NOMO-1 treated with dmso at 0.1 percent for 144 hours (cell line): ENCODE measurements at regions not wholly inside any gene's neighbourhood (a gene's known extent, or its start where the extent isn't known, plus 50 kb on each side); places are given as distances from the start of the nearest gene placed in this dataset.
"Not testable (repeated sequence)": the region's sequence is repeated elsewhere in the genome, so short reads cannot be mapped to it uniquely, and the experiment has no call there.

Experiments used
- DNase-seq: peaks from one replicate; lab custom pipeline; 2025; ENCODE audit not compliant: unreplicated experiment; lab: John Stamatoyannopoulos, UW

DNA sequence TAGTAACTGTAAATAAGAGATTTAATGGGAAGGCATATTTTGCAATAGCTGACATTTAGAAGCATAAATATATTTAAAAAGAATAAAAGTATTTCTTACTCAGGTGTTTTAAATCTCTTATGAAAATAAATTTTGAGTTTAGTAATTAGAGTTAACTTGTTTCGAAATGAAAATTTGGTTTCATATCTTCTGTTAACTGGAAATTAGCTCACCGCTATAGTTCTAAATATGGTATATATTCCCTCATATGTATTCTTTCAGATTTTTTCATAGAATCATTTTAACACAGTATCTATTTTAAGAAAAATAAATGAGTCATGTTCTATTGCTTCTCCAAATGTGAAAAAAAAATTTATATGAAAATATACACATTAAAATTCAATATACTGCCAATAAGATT is 434.1 kb downstream of the DTWD2 start:
- no peak for DNase-seq

DNA sequence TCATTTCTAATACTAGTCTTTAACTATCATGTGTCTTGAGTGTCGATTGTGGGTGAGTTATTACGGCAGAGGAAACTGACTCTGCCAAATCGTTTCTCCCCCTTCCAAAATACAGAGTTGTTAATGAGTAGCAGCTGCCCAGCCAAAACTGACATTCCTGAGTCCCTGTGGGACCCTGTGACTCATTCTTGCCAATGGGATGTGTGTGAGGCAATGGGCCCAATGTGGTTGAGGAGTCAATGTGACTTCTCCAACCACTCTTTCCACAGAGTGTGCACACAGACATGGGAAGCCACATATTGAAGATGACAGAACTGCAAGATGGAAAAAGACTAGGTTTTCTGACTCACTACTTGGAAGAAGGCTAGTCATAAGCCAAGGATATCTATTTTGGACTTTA is 434.7 kb downstream of the DTWD2 start:
- DNase-seq = no peak

DNA sequence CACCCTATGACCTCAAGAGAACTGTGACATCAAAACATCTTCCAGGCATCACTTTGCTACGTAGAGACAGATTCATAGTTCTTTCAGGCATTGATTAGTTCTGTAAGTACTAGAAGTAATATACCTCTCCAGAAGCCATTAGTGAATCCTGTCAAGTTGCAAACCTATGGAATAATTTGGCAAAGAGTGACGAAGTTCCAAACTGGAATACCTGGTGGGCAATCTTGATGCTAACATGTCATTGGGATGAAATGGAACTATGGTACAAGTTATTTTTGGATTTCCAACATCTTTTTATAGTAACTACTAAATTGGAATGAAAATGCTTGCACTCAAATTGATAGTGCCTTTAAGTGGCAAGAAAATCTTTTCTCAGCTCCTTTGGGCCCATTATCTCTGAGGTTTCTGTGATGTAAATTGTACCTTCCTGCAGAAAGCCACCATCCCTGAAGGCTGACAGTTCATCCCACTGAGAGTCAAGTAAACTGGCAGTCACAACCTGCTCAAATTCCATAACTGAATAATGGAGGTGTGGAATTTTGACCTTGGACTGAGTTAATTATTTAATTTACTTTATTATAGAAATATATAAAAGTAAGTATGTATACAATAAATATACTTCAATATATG is 435.5 kb downstream of the DTWD2 start:
- no peak for DNase-seq

DNA sequence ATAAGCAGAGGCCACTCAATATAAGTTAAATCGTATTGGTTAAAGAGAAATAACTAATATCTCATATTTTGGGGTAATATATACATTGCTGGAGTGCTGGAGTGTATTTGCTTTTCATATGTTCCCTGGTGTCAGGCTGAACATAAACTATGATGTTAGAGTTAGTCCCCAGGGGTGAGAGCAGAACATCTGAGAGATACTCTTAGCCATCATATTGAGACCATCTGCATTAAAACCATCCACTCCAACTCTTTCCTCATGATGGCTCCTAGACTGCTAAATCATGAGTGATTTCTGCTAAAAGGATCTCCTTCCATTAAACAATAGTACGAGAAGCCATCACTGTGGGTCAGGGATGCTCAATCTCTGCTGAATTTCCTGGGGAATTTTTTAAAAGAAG is 436.2 kb downstream of the DTWD2 start:
- no peak for DNase-seq

DNA sequence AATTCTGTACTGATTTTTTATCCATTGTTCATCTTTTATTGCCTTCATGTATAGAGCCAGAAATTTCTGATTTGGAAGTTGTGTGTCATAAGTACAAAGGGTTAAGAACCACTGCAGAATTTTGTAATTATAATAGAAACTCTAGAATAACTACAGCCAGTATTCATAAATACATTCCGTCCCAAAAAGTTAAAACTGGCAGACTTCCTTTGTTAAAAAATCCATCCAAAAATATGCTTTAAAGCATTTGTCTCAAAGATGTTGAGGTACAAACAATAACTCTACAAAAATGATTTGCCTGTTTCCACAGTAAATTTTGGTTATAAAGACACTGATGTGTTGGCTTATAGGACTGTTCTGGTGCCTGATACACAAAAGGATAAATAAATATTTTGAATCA is 436.6 kb downstream of the DTWD2 start:
- no peak for DNase-seq

DNA sequence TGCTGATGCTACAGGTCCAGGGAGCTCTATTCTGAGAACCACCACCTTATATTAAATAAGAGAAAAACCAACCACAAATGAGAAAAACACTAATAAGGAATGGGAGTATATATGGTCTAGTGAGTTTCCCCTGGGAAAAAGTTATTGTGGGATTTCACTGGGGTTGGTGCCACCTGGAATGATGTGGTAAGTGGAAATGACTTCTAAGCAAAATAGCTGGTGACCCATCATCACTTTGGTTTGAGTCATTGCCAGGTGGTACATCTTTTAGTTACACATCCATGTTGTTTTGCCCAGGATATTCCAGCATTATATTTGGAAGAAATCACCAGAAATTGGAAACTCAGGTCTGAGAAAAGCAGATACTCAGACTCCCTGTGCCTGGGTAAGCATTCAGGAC is 437.3 kb downstream of the DTWD2 start:
- no peak for DNase-seq

- no peak for DNase-seq
Measured at GRCh38 chr5:118548761-118549720, 439.3 kb downstream of the DTWD2 start.

GRCh38 chr5:118545470-118545869 is 442.9 kb downstream of the DTWD2 start:
- no peak for DNase-seq

DNA sequence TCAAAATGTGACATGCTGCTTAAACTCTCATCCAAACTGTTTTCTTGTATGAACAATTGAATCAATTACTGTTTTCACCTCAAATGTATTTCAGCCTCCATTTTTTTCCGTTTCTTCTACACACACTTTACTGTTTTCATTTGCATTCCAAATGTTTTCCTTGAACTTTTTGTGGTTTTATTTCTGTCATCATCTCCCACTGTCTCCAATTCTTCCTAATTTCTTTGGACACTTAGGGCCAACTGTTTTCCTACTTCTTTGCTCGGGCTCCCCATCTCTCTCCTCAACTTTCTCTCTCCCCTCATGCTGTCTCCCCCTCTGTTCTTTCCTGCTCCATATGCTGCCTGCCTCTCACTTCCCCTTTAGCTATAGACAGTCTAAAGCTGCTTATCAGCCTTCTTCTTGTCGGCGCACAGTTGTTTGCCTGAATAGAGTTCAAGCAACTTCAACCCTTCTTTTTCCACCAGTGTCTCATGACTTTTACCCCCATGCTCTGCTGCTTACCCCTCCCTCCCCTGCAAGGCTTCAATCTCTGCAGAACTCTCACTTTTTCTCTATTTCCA is 443.4 kb downstream of the DTWD2 start:
- no peak for DNase-seq

DNA sequence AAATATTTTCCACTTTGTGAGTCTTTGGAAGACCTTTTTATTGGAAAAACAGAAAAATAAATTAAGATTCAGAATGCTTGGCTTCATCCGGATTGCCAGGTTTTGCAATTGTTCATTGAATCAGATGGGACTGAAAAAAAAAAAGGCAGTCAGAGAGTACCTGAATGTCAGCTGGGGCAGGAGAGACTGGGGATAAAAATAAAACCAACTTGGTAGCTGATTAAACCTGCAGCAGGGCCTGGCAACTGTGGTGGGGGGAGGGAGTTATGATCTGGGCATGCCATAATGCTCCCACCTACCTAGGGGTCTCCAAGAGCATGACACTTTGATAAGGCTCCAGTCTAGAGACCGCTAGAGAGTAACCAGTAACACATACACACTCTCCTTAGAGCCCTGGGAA is 454.4 kb downstream of the DTWD2 start:
- DNase-seq = no peak

- no peak for DNase-seq
Measured at GRCh38 chr5:118533156-118533555, 455.2 kb downstream of the DTWD2 start.

- no peak for DNase-seq
Measured at GRCh38 chr5:118531276-118531675, 457.1 kb downstream of the DTWD2 start.

GRCh38 chr5:118529361-118530144 is 458.8 kb downstream of the DTWD2 start:
- no peak for DNase-seq

GRCh38 chr5:118522626-118523025 is 465.7 kb downstream of the DTWD2 start:
- no peak for DNase-seq

DNA sequence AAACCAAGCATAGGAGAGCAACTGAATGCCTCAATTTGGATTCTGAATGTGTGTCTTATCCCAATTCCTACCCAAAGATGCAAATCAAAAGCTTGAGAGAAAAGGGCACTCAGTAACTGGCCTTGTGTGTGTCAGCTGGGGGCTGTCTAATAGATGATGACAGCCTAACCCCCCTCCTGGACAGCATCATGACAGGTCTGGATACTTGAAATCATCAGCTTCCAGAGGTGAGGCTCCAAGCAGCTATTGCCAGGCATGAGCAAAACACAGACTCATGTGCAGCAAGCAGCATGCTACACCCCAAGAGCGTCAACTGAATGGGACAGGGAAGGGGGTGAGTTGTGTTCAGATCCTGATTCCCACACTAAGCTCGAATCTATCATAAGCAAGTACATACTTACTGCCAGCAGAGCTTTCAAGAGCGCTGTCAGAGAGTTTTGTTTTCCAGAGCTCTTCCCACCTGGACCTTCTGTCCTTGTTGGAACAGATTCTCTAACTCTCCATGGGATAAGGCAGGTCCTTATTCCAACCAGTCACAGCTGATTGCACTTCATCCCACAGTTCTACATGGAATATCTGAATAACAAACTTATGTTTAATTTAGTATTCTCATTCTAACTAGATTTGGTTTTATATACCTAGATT is 467.5 kb downstream of the DTWD2 start:
- DNase-seq = no peak

- DNase-seq = no peak
Measured at GRCh38 chr5:118519466-118519865, 468.9 kb downstream of the DTWD2 start.

- no peak for DNase-seq
Measured at GRCh38 chr5:118518720-118519119, 469.6 kb downstream of the DTWD2 start.

GRCh38 chr5:118511846-118512245 is 476.5 kb downstream of the DTWD2 start:
- DNase-seq = no peak

GRCh38 chr5:118506217-118506852 is 482.0 kb downstream of the DTWD2 start:
- DNase-seq = no peak

DNA sequence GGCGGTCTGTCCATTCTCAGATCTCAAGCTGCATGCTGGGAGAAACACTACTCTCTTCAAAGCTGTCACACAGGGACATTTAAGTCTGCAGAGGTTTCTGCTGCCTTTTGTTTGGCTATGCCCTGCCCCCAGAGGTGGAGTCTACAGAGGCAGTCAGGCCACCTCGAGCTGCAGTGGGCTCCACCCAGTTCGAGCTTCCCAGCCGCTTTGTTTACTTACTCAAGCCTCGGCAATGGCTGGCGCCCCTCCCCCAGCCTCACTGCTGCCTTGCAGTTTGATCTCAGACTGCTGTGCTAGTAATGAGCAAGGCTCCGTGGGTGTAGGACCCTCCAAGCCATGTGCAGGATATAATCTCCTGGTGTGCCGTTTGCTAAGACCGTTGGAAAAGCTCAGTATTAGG is 486.1 kb downstream of the DTWD2 start:
- not testable (repeated sequence) for DNase-seq
